ENCODE measurements at regions not wholly inside any gene's neighbourhood (a gene's known extent, or its start where the extent isn't known, plus 50 kb on each side); places are given as distances from the start of the nearest gene placed in this dataset.

- TF ChIP-seq CTCF (IDR thresholded peaks at IDR 0.05; ENCODE audit: insufficient read depth, low read length, poor library complexity, severe bottlenecking) (no peak), EZH2phosphoT487 (conservative IDR thresholded peaks at IDR 0.05; ENCODE audit: low read length) (no peak)
These were observed 300.8 kb upstream of the LYPLAL1 start for GRCh38 chr1:218872928-218873327.
